IPS-18c (cell line): ENCODE measurements at regions not wholly inside any gene's neighbourhood (a gene's known extent, or its start where the extent isn't known, plus 50 kb on each side); places are given as distances from the start of the nearest gene placed in this dataset.
"Not testable (repeated sequence)": the region's sequence is repeated elsewhere in the genome, so short reads cannot be mapped to it uniquely, and the experiment has no call there.

Source experiments
- H3K4me3 ChIP-seq: 2 replicates; pipeline ENCODE4 v1.7.0; 2013; ENCODE audit warnings: low read depth, mild to moderate bottlenecking, low read length, moderate library complexity; ENCODE audit not compliant: insufficient read depth
- H3K9me3 ChIP-seq: one replicate; pipeline ENCODE4 v1.6.1; 2013; ENCODE audit warnings: mild to moderate bottlenecking, low read length, moderate library complexity; ENCODE audit not compliant: control insufficient read depth, insufficient read depth

DNA sequence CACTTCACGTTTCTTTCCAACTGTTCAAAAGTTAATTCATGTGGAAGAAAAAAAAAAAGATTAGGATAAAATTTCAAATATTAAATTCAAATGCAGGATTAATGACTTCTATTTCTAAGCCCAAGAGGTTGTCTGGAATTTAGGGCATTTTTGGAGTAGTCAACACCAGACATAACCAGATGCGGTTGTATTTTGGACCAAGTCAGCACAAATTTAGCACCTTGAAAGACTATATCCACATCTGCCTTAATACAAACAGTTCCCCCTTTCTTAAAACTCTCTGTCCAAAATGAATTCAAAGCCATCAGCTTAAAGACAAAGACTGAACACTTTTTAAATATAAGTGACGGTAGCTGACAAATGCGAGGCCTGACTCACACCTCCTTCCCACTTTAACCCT, 282.9 kb downstream of the C16orf95 start:
- H3K4me3 ChIP-seq, result no peak overlapping the region
- peaks cover 2% of the 10 kb centered on the region for H3K9me3 ChIP-seq

GRCh38 chr16:87035053-87035452, 282.1 kb downstream of the C16orf95 start:
- Histone ChIP-seq H3K4me3 (no peak overlapping the region), H3K9me3 (peaks cover 2% of the 10 kb centered on the region)

DNA sequence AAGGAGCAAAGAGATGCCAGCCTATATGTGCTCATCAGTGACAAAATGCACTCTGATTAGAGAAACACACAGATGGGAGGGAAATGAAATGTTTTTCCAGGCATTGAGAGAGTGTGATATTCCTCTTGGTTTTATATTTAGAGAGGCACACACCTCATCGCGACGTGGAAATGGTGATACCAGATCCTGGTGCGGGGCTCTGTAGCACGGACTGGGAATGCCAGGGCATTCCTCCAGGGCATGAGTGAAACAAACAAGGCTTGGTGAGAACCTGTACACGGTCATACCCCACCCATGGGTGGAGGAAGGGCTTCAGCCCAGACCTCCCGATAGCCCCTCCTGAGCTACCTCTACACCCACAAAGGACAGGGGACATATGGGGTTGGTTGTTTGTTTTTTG, 280.2 kb downstream of the C16orf95 start:
- no peak overlapping the region for H3K4me3 ChIP-seq
- peaks cover 2% of the 10 kb centered on the region for H3K9me3 ChIP-seq

DNA sequence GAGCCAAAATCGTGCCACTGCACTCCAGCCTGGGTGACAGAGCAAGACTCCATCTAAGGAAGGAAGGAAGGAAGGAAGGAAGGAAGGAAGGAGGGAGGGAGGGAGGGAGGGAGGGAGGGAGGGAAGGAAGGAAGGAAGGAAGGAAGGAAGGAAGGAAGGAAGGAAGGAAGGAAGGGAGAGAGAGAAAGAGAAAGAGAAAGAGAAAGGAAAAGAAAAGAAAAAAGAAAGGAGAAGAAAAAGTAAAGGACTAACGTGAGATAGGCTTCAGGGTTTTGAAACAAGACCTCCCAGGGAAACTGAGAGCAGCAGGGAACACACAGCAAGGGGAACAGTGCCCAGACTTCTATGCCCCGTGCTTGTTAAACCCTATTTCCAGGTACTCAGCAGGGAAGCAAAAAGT, 278.7 kb downstream of the C16orf95 start:
- H3K4me3 ChIP-seq, H3K9me3 ChIP-seq: not testable (repeated sequence)

DNA sequence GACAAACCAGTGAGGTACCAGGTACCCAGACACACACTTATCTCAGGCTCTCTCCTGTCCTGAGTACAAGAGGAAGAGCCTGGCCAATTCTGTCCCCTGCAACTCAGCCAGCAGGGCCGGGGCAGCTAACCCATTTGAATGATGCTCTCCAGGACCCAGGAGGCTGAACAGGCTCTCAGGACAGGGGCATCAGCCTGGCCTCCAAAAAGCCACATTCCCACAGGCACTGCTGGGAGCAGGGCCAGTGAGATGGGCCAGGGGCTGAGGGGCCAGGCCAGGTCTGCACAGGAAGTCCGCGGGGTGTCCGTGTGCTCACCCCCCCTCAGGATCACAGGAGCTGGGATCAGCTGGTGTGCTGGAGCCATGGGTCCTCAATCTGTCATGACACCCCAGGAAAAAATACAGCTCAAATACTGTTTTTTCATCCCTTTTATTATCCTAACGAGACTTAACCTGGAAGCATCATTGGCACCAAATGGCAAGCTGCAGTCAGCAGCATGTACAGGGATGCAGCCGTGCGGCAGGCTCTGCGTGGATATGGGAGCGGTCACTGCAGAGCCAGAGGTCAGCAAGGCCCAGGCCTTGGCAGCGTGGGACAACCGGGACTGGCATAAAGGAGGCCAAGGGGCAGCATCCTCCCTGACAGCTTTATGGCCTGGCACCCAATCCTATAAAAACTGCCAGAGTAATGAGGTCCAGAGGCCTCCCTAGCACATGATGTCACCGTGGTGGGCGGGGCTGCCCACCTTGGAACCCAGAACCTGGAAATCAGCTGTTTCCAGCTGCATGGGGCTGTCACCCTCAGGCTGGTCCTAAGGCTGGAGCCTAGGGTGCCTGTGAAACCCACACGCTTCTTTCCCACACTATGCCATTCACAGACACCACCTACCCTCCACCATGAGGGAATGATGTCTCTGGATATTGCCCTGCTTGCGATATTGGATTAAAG, 276.7 kb downstream of the C16orf95 start:
- Histone ChIP-seq H3K4me3 (no peak overlapping the region), H3K9me3 (peaks cover 2% of the 10 kb centered on the region)

DNA sequence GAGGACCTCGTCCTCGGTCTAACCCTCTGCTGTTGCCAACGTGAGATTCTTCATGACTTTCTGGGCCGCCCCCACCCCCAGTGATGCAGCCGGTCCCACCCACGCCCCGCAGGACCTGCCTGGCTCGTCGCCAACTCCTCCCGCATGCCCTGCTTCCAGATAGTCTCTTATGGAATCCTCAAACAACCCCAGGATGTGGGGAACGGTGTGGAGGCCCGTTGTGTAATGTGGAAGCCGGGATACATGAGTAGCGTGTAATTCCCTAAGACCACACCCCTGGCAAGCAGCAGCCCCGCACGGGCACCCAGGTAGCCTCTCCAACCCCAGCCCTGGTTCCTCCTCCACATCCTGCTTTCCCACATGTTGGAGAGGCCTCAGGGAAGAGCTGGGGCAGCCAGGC, 275.9 kb downstream of the C16orf95 start:
- no peak overlapping the region for H3K4me3 ChIP-seq
- no peaks in the 10 kb centered on the region for H3K9me3 ChIP-seq

- H3K4me3 ChIP-seq, result no peak overlapping the region
These were observed 274.5 kb downstream of the C16orf95 start for GRCh38 chr16:87042551-87043230.

GRCh38 chr16:87043231-87044031, 273.8 kb downstream of the C16orf95 start:
- no peaks in the 10 kb centered on the region for H3K9me3 ChIP-seq
- H3K4me3 ChIP-seq, result no peak overlapping the region

More at GRCh38 chr16:87042551-87043230, 274.5 kb downstream of the C16orf95 start:
- H3K9me3 ChIP-seq, result no peaks in the 10 kb centered on the region

DNA sequence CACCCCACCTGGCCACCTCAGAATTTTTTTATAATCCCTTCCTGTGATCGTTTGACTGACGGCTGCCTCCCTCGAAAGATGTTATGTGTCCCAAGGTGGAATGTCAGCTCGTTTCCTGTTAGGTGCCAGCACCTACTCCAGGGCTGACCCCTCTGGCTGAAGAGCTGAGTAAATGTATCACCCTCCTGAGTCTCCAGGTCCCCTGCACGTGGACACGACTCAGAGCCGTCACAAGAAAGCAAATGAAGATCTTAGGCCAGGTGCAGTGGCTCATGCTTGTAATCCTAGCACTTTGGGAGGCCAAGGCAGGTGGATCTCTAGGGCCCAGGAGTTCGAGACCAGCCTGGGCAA, 273.2 kb downstream of the C16orf95 start:
- no peaks in the 10 kb centered on the region for H3K9me3 ChIP-seq
- no peak overlapping the region for H3K4me3 ChIP-seq

- Histone ChIP-seq H3K4me3 (no peak overlapping the region), H3K9me3 (no peaks in the 10 kb centered on the region)
These were observed 272.4 kb downstream of the C16orf95 start for GRCh38 chr16:87044829-87045228.

GRCh38 chr16:87045466-87046216, 271.6 kb downstream of the C16orf95 start:
- Histone ChIP-seq H3K9me3 (no peaks in the 10 kb centered on the region), H3K4me3 (no peak overlapping the region)

- Histone ChIP-seq H3K4me3 (no peak overlapping the region), H3K9me3 (no peaks in the 10 kb centered on the region)
These were observed 271.0 kb downstream of the C16orf95 start for GRCh38 chr16:87046235-87046634.

GRCh38 chr16:87047221-87048037, 269.8 kb downstream of the C16orf95 start:
- H3K9me3 ChIP-seq, result no peaks in the 10 kb centered on the region
- no peak overlapping the region for H3K4me3 ChIP-seq

GRCh38 chr16:87048038-87048729, 269.0 kb downstream of the C16orf95 start:
- H3K4me3 ChIP-seq, result no peak overlapping the region
- H3K9me3 ChIP-seq, result no peaks in the 10 kb centered on the region

- no peaks in the 10 kb centered on the region for H3K9me3 ChIP-seq
- H3K4me3 ChIP-seq, result no peak overlapping the region
These were observed 268.5 kb downstream of the C16orf95 start for GRCh38 chr16:87048730-87049115.

- H3K4me3 ChIP-seq, H3K9me3 ChIP-seq: not testable (repeated sequence)
These were observed 268.0 kb downstream of the C16orf95 start for GRCh38 chr16:87049216-87049615.
